Right lung (tissue), 2 donors: ENCODE measurements at regions not wholly inside any gene's neighbourhood (a gene's known extent, or its start where the extent isn't known, plus 50 kb on each side); places are given as distances from the start of the nearest gene placed in this dataset.

Source experiments
- DNase-seq, 2 donors: peaks; one replicate each; pipeline ENCODE4 v3.0.0-alpha.2; 2013

- DNase-seq = no peak
These were observed 393.9 kb downstream of the BCL11A start for GRCh38 chr2:60159519-60159918.

GRCh38 chr2:60158262-60158661, 395.2 kb downstream of the BCL11A start:
- no peak for DNase-seq

GRCh38 chr2:60157283-60157682, 396.2 kb downstream of the BCL11A start:
- DNase-seq = no peak

- no peak for DNase-seq
These were observed 399.3 kb downstream of the BCL11A start for GRCh38 chr2:60154142-60154541.

GRCh38 chr2:60152226-60152833, 401.1 kb downstream of the BCL11A start:
- DNase-seq = no peak

DNA sequence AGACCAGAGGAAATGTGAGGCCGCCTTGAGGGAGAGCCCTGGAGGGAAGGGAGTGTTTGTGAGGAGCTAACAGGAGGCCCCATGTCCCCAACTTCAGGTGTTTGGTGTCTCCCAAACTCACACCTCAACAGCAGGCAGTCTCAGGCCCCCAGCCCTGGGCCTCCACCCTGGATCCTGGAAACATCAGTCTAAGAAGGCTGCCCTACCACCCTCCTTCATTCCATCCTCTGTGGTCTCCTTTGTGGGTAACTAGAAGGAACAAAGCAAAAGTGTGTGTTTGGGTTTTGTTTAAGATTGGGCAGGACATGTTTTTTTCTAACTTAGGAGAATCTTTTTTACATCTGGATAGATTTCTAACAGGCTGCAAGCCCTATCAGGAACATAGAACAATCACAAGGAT, 404.3 kb downstream of the BCL11A start:
- DNase-seq = no peak

GRCh38 chr2:60148716-60149115, 404.7 kb downstream of the BCL11A start:
- no peak for DNase-seq

GRCh38 chr2:60140185-60140584, 413.3 kb downstream of the BCL11A start:
- no peak for DNase-seq

- DNase-seq = no peak
These were observed 416.5 kb downstream of the BCL11A start for GRCh38 chr2:60136913-60137312.

DNA sequence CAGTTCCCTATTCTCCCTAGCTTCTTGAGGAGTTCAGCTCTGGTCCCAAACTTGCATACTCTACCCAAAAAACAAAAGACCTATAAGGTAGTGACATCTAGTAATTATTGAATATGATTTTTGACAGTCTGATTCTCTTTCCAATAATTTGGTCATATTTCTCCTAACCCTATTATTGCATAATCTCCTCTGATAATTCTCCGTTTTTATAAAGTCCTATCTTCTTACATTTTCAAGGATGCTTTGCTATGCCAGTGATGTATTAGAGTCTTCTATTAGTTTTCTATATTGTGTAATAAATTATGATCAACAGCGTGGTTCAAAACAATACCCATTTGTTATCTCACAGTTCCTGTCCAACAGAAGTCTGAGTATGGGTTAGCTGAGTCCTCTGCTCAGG, 426.3 kb downstream of the BCL11A start:
- no peak for DNase-seq

DNA sequence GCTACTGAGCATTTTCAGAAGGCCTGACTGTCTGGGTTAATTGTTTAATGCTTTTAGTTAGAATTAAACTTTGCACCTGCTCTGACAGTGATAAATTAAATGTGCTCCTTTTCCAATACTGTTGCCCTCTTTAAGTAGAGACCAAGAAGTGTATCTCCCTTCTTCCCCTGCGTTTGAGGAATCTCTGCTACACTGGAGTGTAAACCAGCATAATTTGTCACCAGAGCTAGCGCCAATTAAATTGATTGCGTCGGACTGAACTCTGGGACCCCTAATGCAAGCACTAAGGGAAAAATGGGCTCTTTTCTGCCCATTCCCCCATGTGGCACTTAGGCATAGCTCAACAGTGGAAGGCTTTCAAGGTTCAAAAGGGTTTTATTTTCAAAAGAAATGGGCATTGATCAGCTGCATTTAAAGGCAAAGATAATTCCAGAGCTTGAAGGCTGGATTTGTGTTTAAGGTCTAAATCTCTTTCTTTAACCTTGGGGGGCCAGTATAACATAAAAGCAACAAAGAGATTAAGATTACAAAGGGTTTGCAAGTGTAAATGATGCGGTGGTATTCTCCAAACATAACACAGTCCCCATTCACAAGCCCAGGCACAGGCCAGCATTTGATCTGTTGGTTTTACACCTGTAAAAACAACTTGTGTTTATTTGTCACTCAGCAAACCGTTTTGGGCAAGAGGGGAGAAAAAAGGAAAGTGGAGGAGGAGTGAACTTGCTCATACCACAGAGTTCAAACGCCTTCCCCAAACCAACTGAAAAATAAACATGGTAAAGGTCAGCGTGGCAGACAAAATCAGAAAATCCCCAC, 427.6 kb downstream of the BCL11A start:
- DNase-seq = no peak

GRCh38 chr2:60119778-60120177, 433.7 kb downstream of the BCL11A start:
- DNase-seq = no peak

DNA sequence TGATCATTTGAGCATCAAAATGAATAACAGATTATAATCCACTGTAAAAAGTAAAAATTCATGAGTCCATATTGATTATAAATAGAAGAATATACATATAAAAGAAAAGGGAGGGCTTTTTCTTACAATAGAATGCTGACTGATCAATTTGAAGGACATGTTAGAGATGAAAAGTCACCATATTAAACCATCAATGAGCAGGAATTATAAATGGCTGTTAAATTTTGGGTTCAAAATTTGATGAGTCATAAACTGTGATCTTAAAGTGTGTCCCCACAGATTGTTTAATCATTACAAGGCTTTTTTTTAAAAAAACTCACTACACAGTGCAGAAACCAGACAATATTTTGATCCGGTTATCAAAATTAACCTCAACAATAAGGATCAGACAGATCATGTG, 434.5 kb downstream of the BCL11A start:
- no peak for DNase-seq

GRCh38 chr2:60118061-60118460, 435.4 kb downstream of the BCL11A start:
- DNase-seq = no peak

- no peak for DNase-seq
These were observed 437.1 kb downstream of the BCL11A start for GRCh38 chr2:60116161-60116875.

DNA sequence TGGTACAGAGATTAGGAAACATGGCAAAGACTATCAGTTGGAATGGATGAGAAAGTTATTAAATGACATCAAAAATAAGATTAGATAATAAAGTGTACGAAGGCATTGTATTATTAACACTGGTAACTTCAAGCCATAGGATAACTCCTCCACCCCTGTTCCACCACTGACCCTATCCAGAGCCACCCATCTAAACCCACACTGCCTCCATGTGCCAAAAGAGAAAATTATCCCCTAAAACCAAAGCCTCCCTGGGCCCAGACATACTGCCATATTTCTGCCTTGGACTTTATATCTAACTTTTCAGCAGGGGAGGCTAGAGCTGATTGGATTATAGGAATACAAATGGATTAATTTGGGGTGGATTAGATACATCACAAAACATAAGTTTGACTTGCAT, 443.7 kb downstream of the BCL11A start:
- DNase-seq = no peak

- DNase-seq = no peak
These were observed 446.5 kb downstream of the BCL11A start for GRCh38 chr2:60106836-60107529.

GRCh38 chr2:60105906-60106305, 447.5 kb downstream of the BCL11A start:
- DNase-seq = no peak

DNA sequence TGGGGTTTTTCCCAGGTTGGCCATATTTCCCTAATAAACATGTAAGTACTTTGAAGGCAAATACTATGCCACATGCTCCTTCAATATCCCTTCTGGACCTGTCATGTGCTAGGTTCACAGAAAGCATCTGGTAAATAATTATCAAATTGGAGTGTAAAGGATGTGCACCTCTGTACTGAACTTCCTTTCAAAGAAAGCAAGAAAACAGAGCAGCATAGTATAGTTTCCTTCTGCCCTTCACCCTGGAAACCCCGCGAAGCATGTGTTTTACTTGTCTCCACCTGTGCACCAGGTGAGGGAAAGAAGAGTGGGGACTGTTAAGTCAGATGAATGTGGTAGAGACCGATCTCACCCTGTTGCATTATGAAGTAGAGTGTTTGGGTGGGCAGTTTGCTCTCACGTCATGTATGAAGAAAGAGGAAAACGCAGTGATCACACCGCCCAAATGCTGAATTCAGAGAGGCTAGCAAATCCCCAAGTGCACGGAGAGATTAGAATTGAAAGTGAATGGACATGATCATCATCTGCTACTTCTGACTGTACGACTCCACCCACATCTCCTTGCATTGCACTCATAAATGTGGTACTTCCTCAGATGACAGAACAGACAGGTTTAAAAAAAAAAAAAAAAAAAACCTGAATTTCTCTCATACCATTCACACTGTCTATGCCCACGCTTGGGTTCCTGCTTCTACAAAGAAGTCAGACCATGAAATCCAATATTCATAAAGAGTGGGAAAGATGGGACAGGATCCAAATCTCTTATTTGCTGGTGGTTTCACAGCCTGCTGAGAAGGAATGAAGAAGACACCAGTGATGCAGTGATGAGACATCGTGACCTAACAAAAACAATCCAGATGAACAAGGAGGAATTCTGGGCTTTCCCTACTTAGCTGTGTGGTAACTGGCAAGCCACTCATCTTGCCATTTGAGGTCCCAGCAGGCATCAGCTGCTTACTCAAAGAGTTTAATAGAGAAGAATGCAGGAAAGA, 448.6 kb downstream of the BCL11A start:
- DNase-seq = no peak

DNA sequence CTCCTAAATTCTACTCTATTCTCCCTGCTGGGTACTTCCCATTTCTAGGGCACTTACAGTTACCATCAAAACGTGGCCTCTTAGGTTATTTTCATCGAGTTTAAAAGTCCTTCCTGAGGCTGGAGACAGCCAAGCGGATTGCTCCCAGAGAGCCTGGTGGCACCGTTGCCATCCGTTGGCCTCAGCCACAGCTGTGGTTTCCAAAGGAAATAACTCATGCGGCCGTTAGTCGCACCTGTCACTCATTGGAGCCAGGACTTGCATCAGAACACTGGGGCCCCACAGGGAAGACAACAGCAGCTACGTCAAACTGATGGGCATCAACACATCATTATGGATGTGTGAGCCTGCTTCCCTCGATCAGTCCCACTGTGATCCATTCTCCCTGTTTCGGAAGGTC, 453.4 kb downstream of the BCL11A start:
- DNase-seq = no peak

GRCh38 chr2:60098996-60099395, 454.5 kb downstream of the BCL11A start:
- no peak for DNase-seq
